Activated T-helper 2 cell treated with anti-CD3 and anti-CD28 coated beads, Interferon-gamma antibody, Interleukin-2, Interleukin-4, amounts not matched to agents 10 μg/mL and 5 μg/mL and 100 μg/mL, durations not matched to agents 14 hours and 24 hours and 36 hours (primary cell): ENCODE measurements at regions not wholly inside any gene's neighbourhood (a gene's known extent, or its start where the extent isn't known, plus 50 kb on each side); places are given as distances from the start of the nearest gene placed in this dataset.

Experiments
- DNase-seq: peaks from one replicate; pipeline ENCODE4 v3.0.0; 2021; ENCODE audit warnings: low spot score
- H3K27ac Mint-ChIP-seq: one replicate; pipeline ENCODE4 v1.8.0; 2021; ENCODE audit warnings: mixed read lengths
- H3K27me3 Mint-ChIP-seq: one replicate; pipeline ENCODE4 v1.8.0; 2021; ENCODE audit warnings: low read depth, mixed read lengths
- H3K36me3 Mint-ChIP-seq: one replicate; pipeline ENCODE4 v1.8.0; 2021; ENCODE audit warnings: low read depth, mixed read lengths
- H3K4me1 Mint-ChIP-seq: one replicate; pipeline ENCODE4 v1.8.0; 2021; ENCODE audit warnings: low read depth, mixed read lengths
- H3K4me3 Mint-ChIP-seq: one replicate; pipeline ENCODE4 v1.8.0; 2021; ENCODE audit warnings: low read depth, mild to moderate bottlenecking, moderate library complexity, mixed read lengths
- H3K9me3 Mint-ChIP-seq: one replicate; pipeline ENCODE4 v1.8.0; 2021; ENCODE audit warnings: mixed read lengths
- intact Hi-C: fragments of 100-400 bp; cut with micrococcal nuclease; formaldehyde crosslinking; loops from one replicate; pipeline ENCODE4 v1.15.1; 2023

DNA sequence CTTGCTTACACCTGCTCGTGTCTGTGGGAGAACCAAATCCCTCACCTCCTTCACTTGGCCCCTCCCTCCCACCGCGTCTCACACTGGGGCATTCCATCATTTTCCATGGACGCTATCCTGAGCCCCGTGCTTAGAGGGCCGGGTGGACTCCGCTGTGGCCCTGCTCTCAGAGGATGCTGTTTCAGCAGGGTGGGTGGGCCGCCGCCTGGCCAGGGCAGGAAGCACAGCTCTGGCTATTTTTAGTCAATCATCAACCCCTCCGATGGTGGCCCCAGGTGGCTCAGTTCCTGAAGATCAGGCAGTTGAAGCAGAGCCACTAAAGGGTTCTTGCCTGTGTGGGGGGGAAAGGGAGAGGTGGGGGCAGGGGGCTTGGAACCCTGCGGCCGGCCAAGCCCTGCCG, 230.3 kb downstream of the ENGASE start:
- no peak for DNase-seq
- no peaks in the 10 kb centered on the region for H3K9me3 Mint-ChIP-seq
- no peaks in the 10 kb centered on the region for H3K27me3 Mint-ChIP-seq
- H3K4me3 Mint-ChIP-seq: no peak overlapping the region
- no peak overlapping the region for H3K27ac Mint-ChIP-seq
- no peaks in the 10 kb centered on the region for H3K36me3 Mint-ChIP-seq
- intact Hi-C loops: no loop called here
- H3K4me1 Mint-ChIP-seq: no peaks in the 10 kb centered on the region

DNA sequence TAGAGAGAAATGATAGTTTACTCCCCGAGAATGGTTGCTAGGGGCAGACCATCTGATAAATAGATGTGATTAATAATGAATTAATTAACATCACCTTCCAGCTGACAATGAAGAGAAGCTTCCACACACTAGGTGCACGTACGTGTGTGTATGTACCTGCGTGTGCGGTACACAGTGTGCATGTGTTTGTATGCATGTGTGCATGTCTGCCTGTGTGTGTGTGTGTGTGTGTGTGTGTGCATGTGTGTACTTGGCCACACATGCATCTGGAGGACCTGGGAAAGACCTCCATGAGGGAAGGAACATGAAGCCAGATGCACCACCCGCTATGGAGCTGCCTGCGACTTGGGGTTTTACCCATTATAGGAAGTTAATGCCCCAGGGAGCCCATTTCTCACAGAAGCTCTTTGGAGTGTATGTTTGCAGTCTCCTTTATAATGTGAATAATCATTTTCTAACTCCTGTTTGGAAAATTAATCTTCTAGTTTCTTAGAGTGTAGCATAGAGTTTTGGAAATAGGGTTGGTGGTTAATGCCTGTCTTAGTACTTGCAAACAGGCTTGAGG, 229.1 kb downstream of the ENGASE start:
- intact Hi-C loops: no loop called here
- no peak overlapping the region for H3K4me3 Mint-ChIP-seq
- H3K4me1 Mint-ChIP-seq: no peaks in the 10 kb centered on the region
- no peak for DNase-seq
- H3K27me3 Mint-ChIP-seq: no peaks in the 10 kb centered on the region
- no peak overlapping the region for H3K27ac Mint-ChIP-seq
- no peaks in the 10 kb centered on the region for H3K9me3 Mint-ChIP-seq
- H3K36me3 Mint-ChIP-seq: no peaks in the 10 kb centered on the region

DNA sequence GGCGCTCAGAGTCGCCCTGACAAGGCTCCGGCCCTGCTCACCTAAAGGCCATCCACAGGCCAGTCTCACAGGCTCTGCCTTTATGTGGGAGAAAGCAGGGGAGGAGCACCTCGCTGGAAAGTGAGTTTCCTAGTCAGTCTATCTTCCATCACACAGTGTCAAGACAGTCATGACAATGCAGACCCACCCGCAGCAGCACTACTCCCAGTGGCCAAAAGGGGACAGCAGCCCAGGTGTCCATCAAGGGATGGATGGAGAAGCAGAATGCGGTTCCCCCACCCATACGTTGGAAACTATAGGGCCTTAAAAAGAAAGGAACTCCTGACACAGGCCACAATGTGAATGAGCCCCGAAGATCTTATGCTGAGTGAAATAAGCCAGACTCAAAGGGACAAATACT, 226.8 kb downstream of the ENGASE start:
- Mint-ChIP-seq H3K9me3 (no peaks in the 10 kb centered on the region), H3K27me3 (no peaks in the 10 kb centered on the region), H3K36me3 (no peaks in the 10 kb centered on the region), H3K27ac (no peak overlapping the region), H3K4me3 (no peak overlapping the region), H3K4me1 (no peaks in the 10 kb centered on the region)
- DNase-seq: no peak
- intact Hi-C loops: no loop called here

DNA sequence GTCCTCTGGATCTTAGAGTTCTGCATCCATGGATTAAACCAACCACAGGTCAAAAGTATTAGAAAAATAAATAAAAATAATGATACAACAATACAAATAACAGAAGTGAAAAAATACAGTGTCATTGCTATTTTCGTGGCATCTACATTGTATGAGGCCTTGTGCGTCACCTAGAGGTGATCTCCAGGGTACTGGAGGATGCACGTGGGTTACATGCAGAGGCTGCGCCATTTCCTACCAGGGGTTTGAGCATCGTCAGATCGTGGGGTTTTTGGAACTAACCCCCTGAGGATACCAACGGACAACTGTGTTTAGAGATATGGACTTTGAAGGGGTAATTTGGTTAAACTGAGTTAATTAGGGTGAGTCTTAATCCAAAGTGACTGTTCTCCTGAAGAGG, 224.7 kb downstream of the ENGASE start:
- no peak overlapping the region for H3K27ac Mint-ChIP-seq
- no peaks in the 10 kb centered on the region for H3K36me3 Mint-ChIP-seq
- intact Hi-C loops: no loop called here
- no peak for DNase-seq
- H3K9me3 Mint-ChIP-seq: no peaks in the 10 kb centered on the region
- H3K27me3 Mint-ChIP-seq: no peaks in the 10 kb centered on the region
- no peak overlapping the region for H3K4me3 Mint-ChIP-seq
- H3K4me1 Mint-ChIP-seq: no peaks in the 10 kb centered on the region

DNA sequence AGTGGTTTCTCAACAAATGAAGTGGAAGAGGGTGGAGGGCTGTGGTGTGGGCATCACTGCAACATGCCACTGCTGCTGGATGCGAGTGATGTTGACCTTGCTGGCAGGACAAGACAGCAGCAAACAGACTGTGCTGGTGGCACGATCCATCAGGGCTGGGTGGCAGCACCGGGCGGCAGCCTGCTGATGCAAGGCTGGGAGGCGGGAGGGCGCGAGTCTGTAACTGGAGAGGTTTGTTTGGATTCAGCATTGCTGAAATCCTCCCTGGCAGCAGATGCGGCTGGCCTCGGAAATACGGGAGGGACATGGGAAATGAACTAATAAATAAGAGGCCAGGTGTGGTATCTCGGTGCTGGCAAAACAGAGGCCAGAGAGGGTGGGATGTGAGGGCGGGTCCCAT, 224.2 kb downstream of the ENGASE start:
- H3K4me3 Mint-ChIP-seq: no peak overlapping the region
- H3K36me3 Mint-ChIP-seq: no peaks in the 10 kb centered on the region
- intact Hi-C loops: no loop called here
- no peaks in the 10 kb centered on the region for H3K4me1 Mint-ChIP-seq
- no peak overlapping the region for H3K27ac Mint-ChIP-seq
- H3K9me3 Mint-ChIP-seq: no peaks in the 10 kb centered on the region
- H3K27me3 Mint-ChIP-seq: no peaks in the 10 kb centered on the region
- no peak for DNase-seq

DNA sequence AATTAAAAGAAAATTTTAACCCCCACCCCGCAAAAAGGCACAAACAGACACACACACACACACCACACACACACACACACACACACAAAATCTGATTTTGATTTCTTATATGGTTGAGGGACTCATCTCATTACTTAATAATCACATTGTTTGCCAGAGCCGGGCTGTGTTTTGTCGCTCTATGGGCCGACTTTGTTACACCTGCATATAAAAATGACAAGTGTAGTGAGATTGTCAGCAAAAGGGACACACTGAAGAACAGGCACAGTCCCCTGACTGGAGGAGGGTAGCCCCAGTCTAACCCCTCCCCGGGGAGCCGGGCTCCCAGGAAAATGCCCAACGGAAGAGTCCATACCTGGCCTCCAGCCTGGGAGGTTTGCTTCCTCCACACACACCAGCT, 221.6 kb downstream of the ENGASE start:
- no peaks in the 10 kb centered on the region for H3K4me1 Mint-ChIP-seq
- intact Hi-C loops: no loop called here
- H3K4me3 Mint-ChIP-seq: no peak overlapping the region
- no peaks in the 10 kb centered on the region for H3K9me3 Mint-ChIP-seq
- H3K27ac Mint-ChIP-seq: no peak overlapping the region
- DNase-seq: no peak
- no peaks in the 10 kb centered on the region for H3K36me3 Mint-ChIP-seq
- no peaks in the 10 kb centered on the region for H3K27me3 Mint-ChIP-seq

DNA sequence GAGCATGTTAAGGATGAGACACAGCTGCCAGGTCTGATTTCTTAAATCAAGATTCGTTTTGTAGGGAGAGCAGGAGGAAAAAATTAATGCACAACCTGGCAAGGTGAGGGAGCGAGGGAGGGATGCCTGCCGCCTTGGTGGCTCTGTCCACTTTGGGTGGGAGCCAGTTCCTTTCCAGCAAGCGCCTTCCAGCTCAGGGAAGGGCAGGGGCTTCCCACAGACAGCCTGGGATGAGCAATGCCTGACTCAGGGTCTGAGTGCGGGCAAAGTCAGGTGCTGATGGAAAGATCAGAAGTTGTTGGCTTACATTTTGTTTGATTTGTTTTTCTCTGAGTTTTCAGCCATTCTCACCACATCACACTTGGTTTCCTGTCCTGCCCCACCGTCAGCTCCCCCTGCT, 220.7 kb downstream of the ENGASE start:
- Mint-ChIP-seq H3K27ac (no peak overlapping the region), H3K9me3 (no peaks in the 10 kb centered on the region), H3K36me3 (no peaks in the 10 kb centered on the region), H3K27me3 (no peaks in the 10 kb centered on the region), H3K4me3 (no peak overlapping the region), H3K4me1 (no peaks in the 10 kb centered on the region)
- no peak for DNase-seq
- intact Hi-C loops: no loop called here

DNA sequence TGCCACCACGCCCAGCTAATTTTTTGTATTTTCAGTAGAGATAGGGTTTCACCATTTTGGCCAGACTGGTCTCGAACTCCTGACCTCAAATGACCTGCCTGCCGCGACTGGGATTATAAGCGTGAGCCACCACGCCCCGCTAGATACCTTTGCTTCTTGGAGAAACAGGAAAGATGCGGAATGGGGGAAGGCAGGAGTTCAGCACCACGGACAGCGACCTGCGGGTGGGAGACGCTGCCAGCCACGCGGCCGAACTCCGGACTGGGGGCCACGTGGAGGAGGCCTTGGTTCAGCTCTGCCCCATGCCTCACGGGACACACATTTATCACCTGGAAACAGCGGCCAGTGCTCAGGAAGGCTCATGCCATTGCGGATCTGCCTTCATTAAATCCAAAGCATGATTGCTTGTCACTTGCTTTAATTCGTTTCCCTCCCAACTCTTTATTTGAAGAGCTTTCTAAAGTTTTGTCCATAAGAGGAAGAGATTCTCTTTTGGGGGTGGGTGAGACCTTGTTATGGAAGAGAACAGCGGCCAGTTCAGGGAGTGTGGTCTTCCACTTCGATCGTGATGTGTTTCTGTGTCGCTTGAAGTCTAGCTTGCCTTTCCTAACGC, 219.9 kb downstream of the ENGASE start:
- Mint-ChIP-seq H3K4me1 (no peaks in the 10 kb centered on the region), H3K36me3 (no peaks in the 10 kb centered on the region), H3K27me3 (no peaks in the 10 kb centered on the region), H3K4me3 (no peak overlapping the region), H3K9me3 (no peaks in the 10 kb centered on the region), H3K27ac (no peak overlapping the region)
- intact Hi-C loops: no loop called here
- peak; percentile 35 for DNase-seq

DNA sequence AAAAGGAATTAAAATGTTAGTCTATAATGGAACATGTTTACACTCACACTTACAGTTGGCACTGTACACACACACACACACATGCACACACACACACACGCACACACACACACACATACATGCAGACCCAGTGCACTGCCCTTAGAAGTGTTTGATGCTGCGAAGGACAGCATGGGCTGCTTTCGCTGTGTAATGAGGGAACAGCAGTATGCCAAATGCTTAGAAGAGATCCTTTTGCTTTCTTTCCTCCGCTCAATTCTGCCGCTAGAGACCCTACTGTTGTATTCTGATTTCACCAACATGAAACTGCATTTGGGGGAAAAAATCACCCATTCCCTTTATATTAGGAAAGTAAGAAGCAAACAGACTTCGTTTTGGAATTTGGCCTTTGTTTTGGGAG, 217.9 kb downstream of the ENGASE start:
- H3K9me3 Mint-ChIP-seq: no peaks in the 10 kb centered on the region
- H3K27me3 Mint-ChIP-seq: no peaks in the 10 kb centered on the region
- H3K36me3 Mint-ChIP-seq: no peaks in the 10 kb centered on the region
- no peaks in the 10 kb centered on the region for H3K4me1 Mint-ChIP-seq
- intact Hi-C loops: no loop called here
- no peak overlapping the region for H3K4me3 Mint-ChIP-seq
- DNase-seq: no peak
- no peak overlapping the region for H3K27ac Mint-ChIP-seq

DNA sequence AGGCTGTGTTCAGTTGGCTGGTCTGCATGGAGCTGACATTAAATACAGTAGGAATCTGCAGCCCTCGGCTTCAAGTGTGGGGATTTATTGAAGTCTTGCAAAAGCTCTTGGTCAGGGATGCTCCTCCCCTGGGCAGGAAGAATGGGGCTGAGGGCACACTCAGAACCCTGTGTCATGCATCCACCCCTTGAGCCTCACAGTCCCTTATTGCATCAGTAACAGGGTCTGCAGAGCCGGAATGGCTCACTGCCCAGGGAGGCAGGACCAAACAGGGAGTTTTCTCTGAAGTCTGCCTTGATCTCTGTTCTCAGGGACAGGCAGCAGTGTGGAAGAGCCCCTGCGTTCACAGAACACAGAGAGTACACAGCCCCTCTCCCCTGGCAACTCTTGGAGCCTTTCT, 216.8 kb downstream of the ENGASE start:
- Mint-ChIP-seq H3K4me3 (no peak overlapping the region), H3K27ac (no peak overlapping the region), H3K9me3 (no peaks in the 10 kb centered on the region), H3K4me1 (no peaks in the 10 kb centered on the region), H3K27me3 (no peaks in the 10 kb centered on the region), H3K36me3 (no peaks in the 10 kb centered on the region)
- intact Hi-C loops: no loop called here
- DNase-seq: no peak

DNA sequence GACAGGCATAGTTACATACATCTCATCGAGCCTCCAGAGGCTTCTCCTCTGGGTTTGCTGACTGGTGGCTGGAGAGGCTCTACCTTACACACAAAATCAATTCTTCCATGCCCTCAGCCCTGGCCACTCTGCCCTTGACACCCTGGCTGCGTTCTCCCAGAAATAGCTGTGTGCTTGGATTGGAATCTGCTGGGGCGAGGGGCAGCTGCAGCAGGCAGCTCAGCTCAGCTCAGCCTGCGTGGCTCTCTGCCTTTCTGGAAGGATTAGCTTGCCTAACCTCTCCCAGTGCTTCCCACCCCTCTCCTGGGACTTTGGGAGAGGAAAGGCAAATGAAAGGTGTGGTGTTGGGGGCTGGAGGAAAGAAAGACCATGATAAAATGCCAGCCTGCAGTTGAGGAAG, 216.1 kb downstream of the ENGASE start:
- Mint-ChIP-seq H3K4me3 (no peak overlapping the region), H3K27ac (no peak overlapping the region), H3K27me3 (no peaks in the 10 kb centered on the region), H3K9me3 (no peaks in the 10 kb centered on the region), H3K36me3 (no peaks in the 10 kb centered on the region), H3K4me1 (no peaks in the 10 kb centered on the region)
- no peak for DNase-seq
- intact Hi-C loops: no loop called here

DNA sequence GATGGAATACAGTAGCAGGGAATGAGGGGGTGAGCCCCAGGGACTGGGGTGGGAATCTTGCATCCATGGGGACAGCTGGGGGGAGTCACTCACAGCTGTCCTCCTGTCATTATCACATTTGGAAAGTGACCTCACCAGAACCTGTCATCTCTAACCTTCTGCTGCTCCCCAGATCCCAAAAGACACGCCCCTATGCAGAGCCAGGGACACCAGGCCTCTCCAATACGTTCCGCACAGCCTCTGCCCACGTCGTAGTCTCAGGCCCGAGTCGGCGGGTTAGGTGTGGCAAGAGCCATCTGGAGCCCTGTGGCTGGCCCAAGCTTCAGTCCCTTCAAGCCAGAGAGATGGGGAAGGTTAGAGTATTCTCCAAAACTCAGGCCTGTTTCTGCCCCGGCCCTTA, 214.3 kb downstream of the ENGASE start:
- DNase-seq: no peak
- H3K27ac Mint-ChIP-seq: no peak overlapping the region
- no peaks in the 10 kb centered on the region for H3K9me3 Mint-ChIP-seq
- no peaks in the 10 kb centered on the region for H3K4me1 Mint-ChIP-seq
- intact Hi-C loops: no loop called here
- H3K27me3 Mint-ChIP-seq: no peaks in the 10 kb centered on the region
- H3K36me3 Mint-ChIP-seq: no peaks in the 10 kb centered on the region
- no peak overlapping the region for H3K4me3 Mint-ChIP-seq

DNA sequence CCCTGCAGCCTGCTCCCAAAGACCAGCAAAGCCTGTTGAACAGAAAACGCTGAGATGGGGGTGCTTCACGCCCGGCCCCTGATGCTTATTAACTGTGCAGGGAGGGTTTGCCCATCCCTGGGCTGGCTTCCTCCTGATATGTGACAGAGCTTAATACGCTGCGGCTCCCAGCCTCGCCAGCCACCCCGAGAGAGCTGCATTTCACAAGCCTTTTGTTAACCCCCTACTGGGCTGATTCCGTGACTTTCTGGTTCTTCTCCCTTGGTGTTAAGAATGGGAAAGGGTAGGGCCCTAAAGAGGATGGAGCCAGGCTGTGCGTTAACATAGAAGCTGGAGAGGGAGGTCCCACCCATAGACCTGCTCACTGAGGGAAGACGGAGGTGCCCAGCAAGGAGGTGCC, 211.8 kb downstream of the ENGASE start:
- Mint-ChIP-seq H3K27ac (no peak overlapping the region), H3K36me3 (no peaks in the 10 kb centered on the region), H3K27me3 (no peaks in the 10 kb centered on the region), H3K4me3 (no peak overlapping the region), H3K9me3 (no peaks in the 10 kb centered on the region), H3K4me1 (no peaks in the 10 kb centered on the region)
- intact Hi-C loops: no loop called here
- DNase-seq: no peak

DNA sequence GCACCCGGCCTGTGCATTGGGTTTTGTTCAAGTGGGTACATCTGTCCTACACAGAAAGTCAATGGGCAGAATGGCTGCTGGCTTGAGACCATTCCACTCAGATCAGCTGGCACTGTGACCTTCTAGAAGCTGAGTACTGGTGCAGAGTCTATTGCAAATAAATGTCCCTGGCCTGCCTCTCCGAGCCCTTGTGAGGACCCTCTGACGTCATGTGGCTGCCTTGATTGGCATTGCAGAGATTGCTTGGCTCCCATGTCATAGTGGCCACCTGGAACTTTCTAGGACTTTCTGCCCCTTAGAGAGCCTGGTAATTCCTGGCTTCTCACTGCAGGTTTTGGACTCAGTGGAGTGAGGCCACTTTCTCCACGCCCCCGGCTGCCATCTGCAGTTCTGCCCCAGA, 211.3 kb downstream of the ENGASE start:
- Mint-ChIP-seq H3K27me3 (no peaks in the 10 kb centered on the region), H3K4me1 (no peaks in the 10 kb centered on the region), H3K9me3 (no peaks in the 10 kb centered on the region), H3K4me3 (no peak overlapping the region), H3K27ac (no peak overlapping the region), H3K36me3 (no peaks in the 10 kb centered on the region)
- intact Hi-C loops: no loop called here
- no peak for DNase-seq
